Osteoblast (primary cell): ENCODE measurements at regions not wholly inside any gene's neighbourhood (a gene's known extent, or its start where the extent isn't known, plus 50 kb on each side); places are given as distances from the start of the nearest gene placed in this dataset.
A peak's percentile ranks its signal among the peaks of the same experiment; 100 is the strongest.

Experiments
- DNase-seq: peaks from one replicate; pipeline ENCODE4 v3.0.0; 2011; ENCODE audit warnings: low spot score, mixed read lengths; ENCODE audit not compliant: insufficient read length; ENCODE audit errors: missing footprints
- H2AFZ ChIP-seq: 2 replicates; pipeline ENCODE4 v1.6.0; 2011; ENCODE audit warnings: mild to moderate bottlenecking, low read length
- H3K27ac ChIP-seq: 2 replicates; pipeline ENCODE4 v1.5.1; 2011; ENCODE audit warnings: mild to moderate bottlenecking, low read depth, low read length, moderate library complexity
- H3K27me3 ChIP-seq: 2 replicates; pipeline ENCODE4 v1.6.0; 2012; ENCODE audit warnings: mild to moderate bottlenecking, control low read depth, inconsistent platforms, low read length, moderate library complexity; ENCODE audit not compliant: insufficient read depth
- H3K36me3 ChIP-seq: 2 replicates; pipeline ENCODE4 v1.5.1; 2011; ENCODE audit warnings: mild to moderate bottlenecking, low read length, control low read depth, moderate library complexity; ENCODE audit not compliant: insufficient read depth
- H3K4me1 ChIP-seq: 2 replicates; pipeline ENCODE4 v1.5.1; 2011; ENCODE audit warnings: mild to moderate bottlenecking, low read length, control low read depth, moderate library complexity; ENCODE audit not compliant: insufficient read depth
- H3K4me2 ChIP-seq: 2 replicates; pipeline ENCODE4 v1.6.0; 2011; ENCODE audit warnings: mild to moderate bottlenecking, low read length; ENCODE audit not compliant: insufficient read depth
- H3K4me3 ChIP-seq: fragments of 200-600 bp; sonication (generic); 3 replicates; pipeline ENCODE4 v1.5.1; 2012; ENCODE audit warnings: mild to moderate bottlenecking, low read length, inconsistent platforms; ENCODE audit not compliant: insufficient read depth
- H3K79me2 ChIP-seq: 2 replicates; pipeline ENCODE4 v1.6.0; 2012; ENCODE audit warnings: mild to moderate bottlenecking, low read length, control low read depth, inconsistent platforms; ENCODE audit not compliant: insufficient read depth
- H3K9me3 ChIP-seq: 2 replicates; pipeline ENCODE4 v1.5.1; 2011; ENCODE audit warnings: low read depth, low read length, control low read depth
- H4K20me1 ChIP-seq: 2 replicates; pipeline ENCODE4 v1.6.0; 2012; ENCODE audit warnings: mild to moderate bottlenecking, low read length, control low read depth; ENCODE audit not compliant: insufficient read depth
- CTCF ChIP-seq: IDR thresholded peaks from 2 replicates; pipeline ENCODE4 v1.5.1; 2011; ENCODE audit warnings: mild to moderate bottlenecking, low read depth, low read length, moderate library complexity; ENCODE audit errors: extremely low read depth

DNA sequence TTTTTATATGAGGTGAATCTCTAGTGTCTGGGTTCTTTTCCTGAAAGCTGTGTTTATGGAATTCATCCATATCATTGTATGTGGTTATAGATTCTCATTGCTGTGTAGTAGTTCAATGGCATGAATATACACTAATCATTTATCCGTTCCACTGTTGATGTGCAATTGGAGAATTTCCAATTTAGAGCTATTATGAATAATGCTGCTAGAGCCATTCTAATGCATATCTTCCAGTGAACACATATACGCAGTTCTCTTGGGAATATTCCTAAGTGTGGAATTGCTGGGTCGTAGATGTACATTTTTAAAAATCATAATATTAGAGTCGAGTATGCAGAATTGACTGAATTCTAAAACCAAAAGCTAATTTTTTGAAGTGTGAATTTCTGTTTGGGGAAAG, 327.5 kb upstream of the JAG1 start:
- no peaks in the 10 kb centered on the region for H3K27me3 ChIP-seq
- H3K4me2 ChIP-seq = peak overlapping the region; percentile 60
- TF ChIP-seq CTCF = no peak
- H3K4me1 ChIP-seq = peaks cover 13% of the 10 kb centered on the region
- DNase-seq = no peak
- H3K4me3 ChIP-seq = no peak overlapping the region
- no peaks in the 10 kb centered on the region for H3K36me3 ChIP-seq
- H3K9me3 ChIP-seq = no peaks in the 10 kb centered on the region
- no peaks in the 10 kb centered on the region for H3K79me2 ChIP-seq
- H2AFZ ChIP-seq = no peak overlapping the region
- H4K20me1 ChIP-seq = no peaks in the 10 kb centered on the region
- peak overlapping the region; percentile 73 for H3K27ac ChIP-seq

DNA sequence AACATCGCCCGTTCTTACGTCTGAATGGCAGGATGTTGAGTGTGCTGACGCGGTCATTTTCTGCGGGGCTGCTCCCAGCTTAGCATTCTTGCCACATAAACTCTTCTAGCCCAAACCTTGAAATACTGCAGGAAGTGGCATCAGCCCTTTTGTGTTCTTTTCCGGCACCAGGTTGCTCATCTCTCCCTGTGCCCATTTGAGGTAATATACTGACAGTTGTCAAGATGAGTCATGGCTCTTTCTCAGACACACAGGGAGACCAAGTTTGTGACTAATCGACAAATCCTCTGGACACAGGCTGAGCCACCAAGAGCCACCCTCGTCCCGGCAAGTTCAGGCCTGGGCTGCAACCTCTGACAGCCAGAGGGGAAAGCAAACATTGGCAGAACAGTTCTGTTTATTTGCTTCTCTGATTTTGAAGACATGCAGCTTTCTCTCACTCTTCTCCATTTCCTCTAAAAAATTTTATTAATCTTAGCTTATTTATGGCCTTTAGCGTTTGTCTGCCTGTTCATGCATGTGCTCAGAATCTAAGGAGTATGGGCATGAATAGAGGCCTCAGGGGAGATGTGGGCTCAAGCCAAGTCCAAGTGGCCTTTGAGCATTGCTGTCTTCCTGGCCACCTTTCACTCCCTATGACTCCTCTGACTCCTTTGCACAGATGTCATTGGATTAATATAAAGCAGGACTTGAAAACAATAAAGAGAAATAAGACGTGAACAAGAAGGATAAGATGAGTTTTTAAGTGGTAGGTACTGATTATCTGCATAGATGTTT, 328.2 kb upstream of the JAG1 start:
- Histone ChIP-seq H3K27ac (peak overlapping the region; percentile 73), H2AFZ (peak overlapping the region; percentile 66), H3K4me3 (no peak overlapping the region), H3K9me3 (no peaks in the 10 kb centered on the region), H3K4me2 (peak overlapping the region; percentile 60), H3K79me2 (no peaks in the 10 kb centered on the region), H3K4me1 (peaks cover 13% of the 10 kb centered on the region), H3K36me3 (no peaks in the 10 kb centered on the region), H3K27me3 (no peaks in the 10 kb centered on the region), H4K20me1 (no peaks in the 10 kb centered on the region)
- TF ChIP-seq CTCF = no peak
- no peak for DNase-seq

GRCh38 chr20:11003341-11003740, 329.5 kb upstream of the JAG1 start:
- no peaks in the 10 kb centered on the region for H4K20me1 ChIP-seq
- H3K36me3 ChIP-seq = no peaks in the 10 kb centered on the region
- H3K9me3 ChIP-seq = no peaks in the 10 kb centered on the region
- peaks cover 13% of the 10 kb centered on the region for H3K4me1 ChIP-seq
- no peak overlapping the region for H2AFZ ChIP-seq
- no peak overlapping the region for H3K27ac ChIP-seq
- DNase-seq = no peak
- H3K79me2 ChIP-seq = no peaks in the 10 kb centered on the region
- no peaks in the 10 kb centered on the region for H3K27me3 ChIP-seq
- no peak overlapping the region for H3K4me2 ChIP-seq
- TF ChIP-seq CTCF = no peak
- no peak overlapping the region for H3K4me3 ChIP-seq

- Histone ChIP-seq H3K27me3 (no peaks in the 10 kb centered on the region), H4K20me1 (no peaks in the 10 kb centered on the region), H3K9me3 (no peaks in the 10 kb centered on the region), H3K79me2 (no peaks in the 10 kb centered on the region), H3K4me3 (no peak overlapping the region), H3K4me2 (no peak overlapping the region), H2AFZ (no peak overlapping the region), H3K36me3 (no peaks in the 10 kb centered on the region), H3K4me1 (no peaks in the 10 kb centered on the region), H3K27ac (no peak overlapping the region)
- DNase-seq = no peak
- TF ChIP-seq CTCF = no peak
Observed at GRCh38 chr20:11008444-11009033, 334.7 kb upstream of the JAG1 start.
